GM12875 (cell line): ENCODE measurements at regions not wholly inside any gene's neighbourhood (a gene's known extent, or its start where the extent isn't known, plus 50 kb on each side); places are given as distances from the start of the nearest gene placed in this dataset.

Experiments used
- H3K4me3 ChIP-seq: one replicate; pipeline ENCODE4 v1.5.1; 2011; ENCODE audit warnings: low read depth, low read length, control low read depth
- TF ChIP-seq, protein P1 (sequence below): IDR thresholded peaks from 2 replicates; pipeline ENCODE4 v1.5.1; 2011; ENCODE audit warnings: low read depth, mild to moderate bottlenecking, control low read depth, inconsistent platforms, low read length, moderate library complexity, borderline replicate concordance; ENCODE audit not compliant: insufficient read depth

DNA sequence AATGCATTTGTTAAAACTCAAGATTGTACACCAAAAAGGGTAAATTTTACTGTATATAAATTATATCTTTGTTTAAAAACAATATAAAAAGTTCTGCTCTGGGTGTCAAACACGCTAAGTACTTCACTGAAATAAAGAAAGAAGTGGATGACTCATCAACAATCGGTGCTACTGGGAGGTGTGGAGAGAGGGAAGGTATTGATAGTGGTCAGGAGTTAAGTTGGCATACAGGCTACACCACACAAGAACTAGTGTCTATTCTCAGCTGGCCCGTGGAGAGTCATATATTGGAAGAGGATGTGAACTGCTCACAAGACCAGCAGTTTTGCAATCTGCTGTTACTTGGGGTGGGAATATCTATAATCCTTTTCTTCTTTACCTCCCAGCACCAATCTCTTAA, 145.7 kb upstream of the TRPC7 start:
- H3K4me3 ChIP-seq = no peak overlapping the region
- TF ChIP-seq, protein P1, sequence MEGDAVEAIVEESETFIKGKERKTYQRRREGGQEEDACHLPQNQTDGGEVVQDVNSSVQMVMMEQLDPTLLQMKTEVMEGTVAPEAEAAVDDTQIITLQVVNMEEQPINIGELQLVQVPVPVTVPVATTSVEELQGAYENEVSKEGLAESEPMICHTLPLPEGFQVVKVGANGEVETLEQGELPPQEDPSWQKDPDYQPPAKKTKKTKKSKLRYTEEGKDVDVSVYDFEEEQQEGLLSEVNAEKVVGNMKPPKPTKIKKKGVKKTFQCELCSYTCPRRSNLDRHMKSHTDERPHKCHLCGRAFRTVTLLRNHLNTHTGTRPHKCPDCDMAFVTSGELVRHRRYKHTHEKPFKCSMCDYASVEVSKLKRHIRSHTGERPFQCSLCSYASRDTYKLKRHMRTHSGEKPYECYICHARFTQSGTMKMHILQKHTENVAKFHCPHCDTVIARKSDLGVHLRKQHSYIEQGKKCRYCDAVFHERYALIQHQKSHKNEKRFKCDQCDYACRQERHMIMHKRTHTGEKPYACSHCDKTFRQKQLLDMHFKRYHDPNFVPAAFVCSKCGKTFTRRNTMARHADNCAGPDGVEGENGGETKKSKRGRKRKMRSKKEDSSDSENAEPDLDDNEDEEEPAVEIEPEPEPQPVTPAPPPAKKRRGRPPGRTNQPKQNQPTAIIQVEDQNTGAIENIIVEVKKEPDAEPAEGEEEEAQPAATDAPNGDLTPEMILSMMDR = no peak

DNA sequence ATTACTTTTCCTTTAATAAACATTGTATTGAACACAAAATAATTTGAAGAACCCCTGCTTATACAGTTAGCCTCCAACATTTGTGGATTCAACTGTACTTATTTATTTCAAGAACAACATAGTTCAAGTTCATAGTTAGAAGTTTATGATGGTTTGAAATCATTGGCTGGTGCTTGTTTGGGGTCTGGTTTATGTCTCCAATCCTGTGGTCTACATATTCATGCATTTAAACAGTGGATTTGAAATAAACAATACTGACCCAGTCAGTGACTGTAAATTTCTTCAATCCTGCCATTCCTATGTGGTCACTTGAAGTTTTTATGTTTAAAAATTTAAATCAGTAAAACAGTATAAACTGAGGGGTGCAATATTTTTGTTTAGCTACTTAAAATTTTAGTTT, 145.1 kb upstream of the TRPC7 start:
- TF ChIP-seq, protein P1 = no peak

DNA sequence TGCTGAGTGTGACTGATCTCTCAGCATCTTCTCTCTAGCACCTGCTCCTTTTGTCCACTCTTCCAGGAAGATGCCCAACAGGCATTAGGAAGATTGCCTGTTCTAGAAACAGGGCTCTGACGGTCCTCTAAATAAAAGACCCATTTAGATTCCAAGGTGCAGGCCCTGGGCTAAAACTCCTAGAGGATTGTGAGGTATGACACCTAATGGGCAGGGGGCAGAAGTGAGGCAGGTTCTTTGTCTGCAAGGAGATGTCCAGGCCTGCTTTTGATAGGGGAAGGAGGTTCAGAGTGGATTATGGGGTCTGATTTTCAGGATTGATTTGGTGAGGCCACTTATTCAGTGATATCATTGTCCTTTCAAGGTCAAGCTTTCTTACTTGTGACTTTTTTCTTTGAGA, 140.8 kb upstream of the TRPC7 start:
- TF ChIP-seq, protein P1 = no peak

More for the DNA sequence above, 145.1 kb upstream of the TRPC7 start:
- H3K4me3 ChIP-seq = no peak overlapping the region

DNA sequence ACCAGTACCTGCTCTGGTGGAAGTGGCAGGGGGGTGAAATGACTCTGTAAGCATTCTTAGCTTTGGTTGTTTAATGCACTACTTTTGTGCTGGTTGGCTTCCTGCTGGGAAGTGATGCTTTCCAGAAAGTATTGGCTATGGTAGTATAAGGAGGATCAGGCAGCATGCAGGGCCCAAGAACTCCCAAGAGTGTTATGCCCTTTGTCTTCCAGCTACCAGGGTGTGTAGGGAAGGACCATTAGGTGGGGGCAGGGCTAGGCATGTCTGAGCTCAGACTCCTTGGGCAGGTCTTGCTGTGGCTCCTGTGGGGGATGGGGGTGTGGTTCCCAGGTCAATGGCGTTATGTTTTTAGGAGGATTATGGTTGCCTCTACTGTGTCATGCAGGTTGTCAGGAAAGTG, 135.8 kb upstream of the TRPC7 start:
- no peak overlapping the region for H3K4me3 ChIP-seq
- TF ChIP-seq, protein P1 = no peak

More for the DNA sequence above, 140.8 kb upstream of the TRPC7 start:
- H3K4me3 ChIP-seq = no peak overlapping the region

DNA sequence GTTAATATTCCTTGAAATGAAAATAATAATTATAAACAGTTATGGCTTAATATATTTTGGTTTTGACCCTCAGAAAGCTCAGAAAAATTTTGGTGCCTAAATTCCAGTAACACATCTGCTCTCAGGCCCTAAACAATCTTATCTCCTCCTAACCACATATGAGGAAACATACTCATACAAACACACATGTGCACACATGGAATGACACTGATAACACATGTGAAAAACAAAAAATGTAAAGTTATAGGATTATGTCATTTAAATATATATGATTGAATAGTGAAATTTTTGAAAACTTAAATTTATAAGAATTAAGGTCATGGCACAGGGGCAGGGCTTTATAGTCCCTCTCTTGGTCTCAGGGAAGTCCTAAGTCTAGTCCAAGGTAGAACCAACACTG, 127.2 kb upstream of the TRPC7 start:
- H3K4me3 ChIP-seq = no peak overlapping the region
- TF ChIP-seq, protein P1 = no peak

DNA sequence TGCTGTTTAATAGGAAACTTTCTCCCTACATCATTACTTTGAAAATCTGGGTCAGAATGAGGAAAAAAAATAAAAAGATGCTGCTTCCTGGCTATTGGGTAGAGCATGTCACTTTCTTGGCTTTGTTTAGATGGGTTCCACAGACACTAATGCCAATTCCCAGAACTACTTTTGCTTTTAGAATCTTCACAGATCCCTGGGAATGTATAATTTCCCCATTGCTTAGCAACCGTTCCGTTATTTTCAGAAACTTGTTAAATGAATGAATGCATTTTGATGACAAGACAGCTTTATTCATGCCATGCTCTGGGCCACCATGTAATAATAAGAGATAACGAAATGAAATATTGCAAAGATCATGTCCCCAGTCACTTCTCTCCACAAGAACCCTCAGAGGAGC, 126.5 kb upstream of the TRPC7 start:
- TF ChIP-seq, protein P1 = no peak
- no peak overlapping the region for H3K4me3 ChIP-seq

DNA sequence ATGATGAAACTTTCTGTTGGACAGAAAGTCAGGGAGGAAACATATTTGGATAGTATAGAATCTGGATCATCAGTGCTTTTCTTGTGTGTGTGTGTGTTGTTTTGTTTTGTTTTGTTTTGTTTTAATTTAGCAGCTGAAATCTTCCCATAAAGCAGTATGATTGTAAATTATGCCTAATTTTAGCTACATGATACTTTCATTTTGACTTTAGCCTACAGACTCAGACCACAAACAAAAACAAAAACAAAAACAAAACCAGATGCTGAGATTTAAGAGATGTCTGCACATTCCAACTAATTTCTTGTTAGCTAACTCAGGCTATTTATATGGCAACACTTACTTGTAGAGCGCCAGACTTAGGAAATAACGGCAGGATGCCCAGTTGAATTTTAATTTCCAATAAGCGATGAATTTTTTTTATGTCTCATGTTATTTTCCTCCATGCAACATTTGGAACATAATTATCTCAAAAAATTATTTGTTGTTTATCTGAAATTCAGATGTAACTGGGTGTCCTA, 119.5 kb upstream of the TRPC7 start:
- H3K4me3 ChIP-seq = no peak overlapping the region
- TF ChIP-seq, protein P1 = no peak
